Body of pancreas (tissue), 4 donors: ENCODE measurements at regions not wholly inside any gene's neighbourhood (a gene's known extent, or its start where the extent isn't known, plus 50 kb on each side); places are given as distances from the start of the nearest gene placed in this dataset.

ENCODE experiments used
- CTCF ChIP-seq, 7 experiments: fragments of 450-650 bp in 4 of 7; fragments of 200-600 bp in 3 of 7; sonication (generic) in 3 of 7; IDR thresholded peaks; one replicate each; pipeline ENCODE4 v1.5.1; 2016 to 2019; ENCODE audit warnings: antibody characterized with exemption in 7 of 7
- POLR2A ChIP-seq, 3 donors: fragments of 450-650 bp; IDR thresholded peaks; one replicate each; pipeline ENCODE4 v1.6.1; 2016; ENCODE audit warnings: antibody characterized with exemption in 3 of 3, mild to moderate bottlenecking in 2 of 3

GRCh38 chr10:81680359-81680758, 194.6 kb upstream of the NRG3 start:
- no peak for TF ChIP-seq POLR2A (IDR thresholded peaks at IDR 0.05)
- TF ChIP-seq CTCF (IDR thresholded peaks at IDR 0.05) = no peak
